ENCODE measurements at regions not wholly inside any gene's neighbourhood (a gene's known extent, or its start where the extent isn't known, plus 50 kb on each side); places are given as distances from the start of the nearest gene placed in this dataset.

- DNase-seq (ENCODE audit: low spot score in 2 of 2) (no peak), ATAC-seq (ENCODE audit: low read depth) (no peak)
- Mint-ChIP-seq H3K27ac (no peak overlapping the region), H3K4me3 (no peak overlapping the region), H3K27me3 (peaks cover 1% of the 10 kb centered on the region), H3K9me3 (no peaks in the 10 kb centered on the region), H3K4me1 (peaks cover 2% of the 10 kb centered on the region), H3K36me3 (no peaks in the 10 kb centered on the region)
Observed at GRCh38 chr2:176514805-176515500, 245.7 kb downstream of the MTX2 start.

DNA sequence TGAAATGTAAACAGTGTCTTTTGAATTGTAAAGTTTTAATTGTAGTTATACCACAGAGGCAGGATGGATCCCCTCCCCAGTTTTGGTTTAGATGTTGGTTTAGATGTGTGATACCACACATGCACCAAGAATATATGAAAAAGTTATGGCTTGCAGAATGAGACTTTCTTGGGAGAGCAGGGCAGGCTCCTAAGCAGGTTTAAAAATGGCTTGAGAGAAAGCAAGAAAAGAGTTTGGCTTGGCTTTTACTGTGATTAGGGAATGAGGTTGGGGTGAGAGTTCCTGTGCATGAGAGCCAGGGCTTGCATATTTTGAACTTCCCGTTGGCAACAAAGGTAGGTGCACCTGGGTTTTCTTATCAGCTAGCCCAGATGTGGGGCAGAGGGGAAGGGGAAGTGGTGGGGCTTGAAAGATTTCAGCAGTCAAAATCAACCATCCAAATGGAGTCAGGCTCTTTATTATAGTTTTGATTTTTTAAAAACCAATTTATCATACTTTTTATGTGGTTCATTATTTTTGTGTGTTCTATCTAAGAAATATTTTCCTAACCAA lies 246.9 kb downstream of the MTX2 start:
- ATAC-seq (ENCODE audit: low read depth): no peak
- Mint-ChIP-seq H3K4me3 (no peak overlapping the region), H3K27me3 (no peaks in the 10 kb centered on the region), H3K27ac (no peak overlapping the region), H3K4me1 (peaks cover 2% of the 10 kb centered on the region), H3K9me3 (no peaks in the 10 kb centered on the region), H3K36me3 (no peaks in the 10 kb centered on the region)
- no peak for DNase-seq (ENCODE audit: low spot score in 2 of 2)

DNA sequence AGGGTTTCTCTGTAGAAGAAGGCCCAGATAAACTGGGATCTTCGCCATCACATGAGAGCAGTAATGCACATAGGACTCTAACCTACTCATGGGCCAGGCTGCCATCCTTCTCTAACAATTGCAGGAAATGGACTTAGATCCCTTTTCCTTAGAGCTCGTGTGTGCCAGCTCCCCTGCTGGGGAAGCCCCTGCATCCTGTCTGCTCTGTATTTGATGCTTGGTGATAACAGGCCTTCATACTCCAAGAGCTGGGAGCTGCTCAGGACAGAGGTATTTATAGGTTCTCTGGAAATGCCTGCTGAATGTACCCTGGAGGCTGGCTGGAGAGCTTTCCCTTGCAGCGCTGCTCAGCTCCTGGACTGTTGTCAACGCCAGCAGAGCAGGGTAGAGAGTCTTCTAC lies 249.6 kb downstream of the MTX2 start:
- Mint-ChIP-seq H3K4me3 (no peak overlapping the region), H3K27me3 (no peaks in the 10 kb centered on the region), H3K36me3 (no peaks in the 10 kb centered on the region), H3K27ac (no peak overlapping the region), H3K4me1 (peaks cover 2% of the 10 kb centered on the region), H3K9me3 (no peaks in the 10 kb centered on the region)
- DNase-seq (ENCODE audit: low spot score in 2 of 2) (no peak), ATAC-seq (ENCODE audit: low read depth) (no peak)

GRCh38 chr2:176521878-176522670 lies 252.8 kb downstream of the MTX2 start:
- Mint-ChIP-seq H3K27me3 (peaks cover 8% of the 10 kb centered on the region), H3K36me3 (no peaks in the 10 kb centered on the region), H3K27ac (no peak overlapping the region), H3K4me3 (no peak overlapping the region), H3K4me1 (no peaks in the 10 kb centered on the region), H3K9me3 (no peaks in the 10 kb centered on the region)
- ATAC-seq (ENCODE audit: low read depth) (no peak), DNase-seq (ENCODE audit: low spot score in 2 of 2) (no peak)

DNA sequence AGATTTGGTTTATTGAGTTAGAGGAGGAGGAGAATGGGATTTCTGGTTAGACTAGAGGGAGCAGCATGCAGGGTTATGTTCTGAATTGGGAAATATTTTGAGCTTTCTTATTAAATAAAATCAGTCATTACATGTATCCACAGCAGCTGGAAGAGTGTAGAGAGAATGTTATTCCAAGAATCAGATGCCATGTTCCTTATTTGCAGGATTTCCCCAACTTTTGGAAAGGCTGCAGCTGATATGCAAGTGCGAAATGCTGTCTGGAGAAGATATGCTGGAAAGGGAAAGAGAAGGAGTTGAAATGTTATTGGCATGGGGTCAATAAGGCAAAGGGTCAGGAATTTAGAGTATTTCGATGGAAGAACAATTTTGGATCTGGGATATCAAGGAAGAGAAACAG lies 255.8 kb downstream of the MTX2 start:
- Mint-ChIP-seq H3K27me3 (peaks cover 16% of the 10 kb centered on the region), H3K4me1 (no peaks in the 10 kb centered on the region), H3K36me3 (no peaks in the 10 kb centered on the region), H3K27ac (no peak overlapping the region), H3K4me3 (no peak overlapping the region), H3K9me3 (no peaks in the 10 kb centered on the region)
- DNase-seq (ENCODE audit: low spot score in 2 of 2): no peak
- no peak for ATAC-seq (ENCODE audit: low read depth)

DNA sequence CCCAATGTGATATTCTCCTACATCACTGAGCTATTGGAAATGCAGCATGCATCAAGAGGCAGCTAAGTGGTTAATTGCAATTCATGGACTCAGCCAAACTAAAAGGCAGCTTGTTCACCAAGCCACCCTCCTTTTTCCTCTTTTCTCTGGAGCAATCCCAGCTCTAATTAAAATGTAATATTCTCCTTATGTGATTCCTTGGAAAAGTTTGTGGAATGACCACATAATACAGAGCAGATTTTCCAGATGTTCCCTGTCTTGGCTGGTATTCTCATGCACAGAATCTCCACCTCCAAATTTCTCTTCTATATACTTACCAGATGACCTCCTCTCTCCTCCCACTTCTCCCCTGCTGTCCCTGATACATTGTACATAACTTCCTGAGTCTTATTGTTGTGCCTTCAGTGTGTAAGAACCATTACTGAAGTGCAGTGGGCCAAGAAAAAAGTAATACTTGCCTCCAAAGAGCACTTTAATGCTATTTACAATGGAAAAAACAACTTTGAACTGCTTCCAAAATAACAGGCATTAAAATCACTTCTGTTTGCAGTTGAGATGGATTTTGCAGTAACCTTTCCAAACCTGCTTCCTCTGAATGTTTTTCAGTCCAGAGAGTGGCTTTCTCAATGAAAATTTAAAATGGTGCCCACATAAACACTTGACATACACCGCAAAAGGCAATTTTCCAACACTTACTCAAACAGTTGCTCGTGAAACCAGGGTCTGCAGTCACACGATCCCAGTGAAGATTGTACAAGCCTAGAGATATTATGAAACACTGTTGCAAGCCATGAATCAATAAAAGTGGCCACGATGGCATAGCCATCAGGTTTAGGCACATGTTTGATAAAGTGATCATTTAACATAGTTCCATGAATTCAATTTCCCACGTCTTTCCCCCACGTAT lies 258.0 kb downstream of the MTX2 start:
- no peak overlapping the region for H3K4me3 Mint-ChIP-seq
- ATAC-seq (ENCODE audit: low read depth) (no peak), DNase-seq (ENCODE audit: low spot score in 2 of 2) (no peak)
- no peaks in the 10 kb centered on the region for H3K36me3 Mint-ChIP-seq
- no peaks in the 10 kb centered on the region for H3K9me3 Mint-ChIP-seq
- no peaks in the 10 kb centered on the region for H3K4me1 Mint-ChIP-seq
- H3K27ac Mint-ChIP-seq: no peak overlapping the region
- peaks cover 16% of the 10 kb centered on the region for H3K27me3 Mint-ChIP-seq

- H3K4me3 Mint-ChIP-seq: no peak overlapping the region
- no peaks in the 10 kb centered on the region for H3K9me3 Mint-ChIP-seq
- ATAC-seq (ENCODE audit: low read depth): no peak
- no peaks in the 10 kb centered on the region for H3K36me3 Mint-ChIP-seq
- DNase-seq (ENCODE audit: low spot score in 2 of 2): no peak
- no peaks in the 10 kb centered on the region for H3K4me1 Mint-ChIP-seq
- H3K27me3 Mint-ChIP-seq: peaks cover 11% of the 10 kb centered on the region
- no peak overlapping the region for H3K27ac Mint-ChIP-seq
Observed at GRCh38 chr2:176531608-176532007, 262.4 kb downstream of the MTX2 start.

GRCh38 chr2:176533505-176534193 lies 264.4 kb downstream of the MTX2 start:
- H3K9me3 Mint-ChIP-seq: no peaks in the 10 kb centered on the region
- peaks cover 8% of the 10 kb centered on the region for H3K27me3 Mint-ChIP-seq
- ATAC-seq (ENCODE audit: low read depth) (no peak), DNase-seq (ENCODE audit: low spot score in 2 of 2) (no peak)
- H3K36me3 Mint-ChIP-seq: no peaks in the 10 kb centered on the region
- no peaks in the 10 kb centered on the region for H3K4me1 Mint-ChIP-seq
- H3K27ac Mint-ChIP-seq: no peak overlapping the region
- H3K4me3 Mint-ChIP-seq: no peak overlapping the region

DNA sequence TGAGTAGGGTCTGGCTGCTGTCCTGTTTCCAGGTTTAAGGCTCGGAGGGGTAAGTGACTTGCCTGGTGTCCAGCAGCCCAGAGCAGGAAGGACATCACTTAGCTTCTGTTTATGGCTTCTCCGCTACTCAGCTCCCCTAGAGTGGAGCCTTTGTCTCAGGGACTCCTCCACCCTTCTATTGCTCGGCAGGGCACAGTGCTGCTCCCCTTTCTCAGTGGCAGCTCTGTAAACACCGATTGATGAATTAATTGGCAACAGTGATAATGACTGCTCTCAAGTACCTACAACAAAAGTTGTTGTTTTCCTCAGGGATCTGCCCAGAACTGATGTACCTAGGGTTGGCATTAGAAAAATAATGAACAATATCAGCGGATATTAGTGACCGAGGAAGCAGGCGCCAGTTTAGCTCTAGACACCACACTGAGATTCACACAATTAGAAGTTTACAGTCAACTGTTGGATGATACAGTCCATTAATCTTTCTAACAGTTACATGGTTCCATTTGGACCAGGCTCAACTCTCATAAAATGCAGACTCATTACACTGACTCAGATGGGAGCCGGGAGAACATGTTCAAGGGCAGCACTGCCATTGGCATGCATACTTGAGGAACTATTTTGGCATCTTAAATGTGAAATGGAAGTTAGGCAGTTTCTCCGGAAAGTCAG lies 265.7 kb downstream of the MTX2 start:
- Mint-ChIP-seq H3K36me3 (no peaks in the 10 kb centered on the region), H3K4me1 (no peaks in the 10 kb centered on the region), H3K27me3 (peaks cover 3% of the 10 kb centered on the region), H3K9me3 (no peaks in the 10 kb centered on the region), H3K27ac (no peak overlapping the region), H3K4me3 (no peak overlapping the region)
- ATAC-seq (ENCODE audit: low read depth) (no peak), DNase-seq (ENCODE audit: low spot score in 2 of 2) (no peak)

DNA sequence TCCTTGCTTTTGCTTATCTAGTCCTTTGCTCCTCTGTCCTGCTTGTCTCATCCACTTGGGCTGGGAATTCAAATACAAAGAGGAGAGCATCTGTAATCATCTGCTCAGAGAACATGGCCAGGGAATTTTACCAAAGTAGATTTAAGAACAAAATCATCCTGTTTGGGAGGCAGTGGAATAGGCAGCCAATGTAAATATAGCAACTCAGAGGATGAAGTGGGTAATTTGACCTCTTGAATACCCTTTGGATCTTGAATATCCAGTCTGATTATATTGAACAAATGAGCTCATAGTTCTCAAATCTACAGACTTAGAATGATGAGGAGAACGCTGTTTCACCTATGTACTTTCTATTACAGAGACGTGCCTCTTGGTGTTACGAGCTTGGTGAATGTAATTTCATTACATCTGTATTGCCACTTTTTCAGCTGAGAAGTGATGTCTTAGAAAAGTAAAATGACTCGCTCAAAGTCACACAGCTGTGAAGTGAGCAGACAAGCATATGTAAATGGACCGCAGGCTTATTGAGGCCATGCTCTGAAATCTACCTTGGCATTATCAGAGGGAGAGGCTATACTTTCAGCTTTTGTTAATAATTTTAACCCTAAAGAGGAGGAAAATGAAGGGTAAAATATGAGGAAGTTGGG lies 266.3 kb downstream of the MTX2 start:
- no peaks in the 10 kb centered on the region for H3K4me1 Mint-ChIP-seq
- no peak for ATAC-seq (ENCODE audit: low read depth)
- H3K27me3 Mint-ChIP-seq: peaks cover 3% of the 10 kb centered on the region
- no peaks in the 10 kb centered on the region for H3K36me3 Mint-ChIP-seq
- H3K4me3 Mint-ChIP-seq: no peak overlapping the region
- no peak overlapping the region for H3K27ac Mint-ChIP-seq
- no peak for DNase-seq (ENCODE audit: low spot score in 2 of 2)
- no peaks in the 10 kb centered on the region for H3K9me3 Mint-ChIP-seq

GRCh38 chr2:176536439-176537133 lies 267.3 kb downstream of the MTX2 start:
- no peak for DNase-seq (ENCODE audit: low spot score in 2 of 2)
- H3K4me3 Mint-ChIP-seq: no peak overlapping the region
- no peaks in the 10 kb centered on the region for H3K9me3 Mint-ChIP-seq
- ATAC-seq (ENCODE audit: low read depth): no peak
- no peaks in the 10 kb centered on the region for H3K36me3 Mint-ChIP-seq
- H3K27me3 Mint-ChIP-seq: peaks cover 5% of the 10 kb centered on the region
- no peaks in the 10 kb centered on the region for H3K4me1 Mint-ChIP-seq
- H3K27ac Mint-ChIP-seq: no peak overlapping the region

GRCh38 chr2:176537932-176538331 lies 268.7 kb downstream of the MTX2 start:
- peaks cover 8% of the 10 kb centered on the region for H3K27me3 Mint-ChIP-seq
- no peaks in the 10 kb centered on the region for H3K9me3 Mint-ChIP-seq
- no peaks in the 10 kb centered on the region for H3K4me1 Mint-ChIP-seq
- H3K36me3 Mint-ChIP-seq: no peaks in the 10 kb centered on the region
- H3K27ac Mint-ChIP-seq: no peak overlapping the region
- no peak for ATAC-seq (ENCODE audit: low read depth)
- no peak for DNase-seq (ENCODE audit: low spot score in 2 of 2)
- H3K4me3 Mint-ChIP-seq: no peak overlapping the region

Measured in memory B cell (primary cell).